ENCODE measurements at regions not wholly inside any gene's neighbourhood (a gene's known extent, or its start where the extent isn't known, plus 50 kb on each side); places are given as distances from the start of the nearest gene placed in this dataset.

DNA sequence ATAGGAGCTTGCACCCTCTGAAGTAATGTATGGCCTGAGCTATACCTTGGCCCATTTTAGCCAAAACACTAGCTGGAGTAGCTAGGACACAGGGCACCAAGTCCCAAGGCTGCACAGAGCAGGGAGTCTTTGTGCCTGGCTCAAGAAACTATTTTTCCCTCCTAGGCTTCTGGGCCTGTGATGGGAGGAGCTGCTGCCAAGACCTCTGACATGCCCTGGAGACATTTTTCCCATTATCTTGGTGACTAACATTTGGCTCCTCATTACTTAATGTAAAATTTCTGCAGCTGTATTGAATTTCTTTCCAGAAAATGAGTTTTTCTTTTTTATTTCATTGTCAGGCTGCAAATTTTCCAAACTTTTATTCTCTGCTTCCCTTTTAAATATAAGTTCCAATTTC lies 1099.2 kb downstream of the CDH18 start:
- no peak overlapping the region for H3K27ac ChIP-seq (ENCODE audit: low read length)
- no peak overlapping the region for H3K4me3 Mint-ChIP-seq
- H3K27me3 Mint-ChIP-seq, result no peaks in the 10 kb centered on the region
- peaks cover 10 to 23% (median 13%) of the 10 kb centered on the region in 3 donors for H3K9me3 Mint-ChIP-seq
- ChIA-PET POLR2A (no interaction called here), CTCF (no interaction called here)
- no peak for ATAC-seq (replicated peaks in 1 of 4)
- no peak overlapping the region for H3K27ac Mint-ChIP-seq
- no peaks in the 10 kb centered on the region for H3K27me3 ChIP-seq (replicated peaks in 1 of 2; ENCODE audit: control insufficient read depth in 2 of 2, extremely low read depth in 1 of 2, insufficient read depth in 2 of 2, low read length in 1 of 2)
- H3K4me1 Mint-ChIP-seq, result no peaks in the 10 kb centered on the region
- H3K36me3 ChIP-seq (ENCODE audit: control insufficient read depth in 2 of 2, extremely low read depth in 1 of 2, insufficient read depth in 1 of 2, low read length in 1 of 2), result no peaks in the 10 kb centered on the region
- no peak overlapping the region for H3K4me3 ChIP-seq (ENCODE audit: control insufficient read depth in 1 of 2, extremely low read depth in 1 of 2, low read length in 1 of 2)
- H3K9me3 ChIP-seq, result peaks cover 2% of the 10 kb centered on the region
- H3K36me3 Mint-ChIP-seq, result no peaks in the 10 kb centered on the region
- DNase-seq, result no peak
- no peaks in the 10 kb centered on the region for H3K4me1 ChIP-seq (ENCODE audit: control insufficient read depth in 1 of 2, extremely low read depth in 1 of 2, insufficient read depth in 2 of 2, low read length in 2 of 2)

DNA sequence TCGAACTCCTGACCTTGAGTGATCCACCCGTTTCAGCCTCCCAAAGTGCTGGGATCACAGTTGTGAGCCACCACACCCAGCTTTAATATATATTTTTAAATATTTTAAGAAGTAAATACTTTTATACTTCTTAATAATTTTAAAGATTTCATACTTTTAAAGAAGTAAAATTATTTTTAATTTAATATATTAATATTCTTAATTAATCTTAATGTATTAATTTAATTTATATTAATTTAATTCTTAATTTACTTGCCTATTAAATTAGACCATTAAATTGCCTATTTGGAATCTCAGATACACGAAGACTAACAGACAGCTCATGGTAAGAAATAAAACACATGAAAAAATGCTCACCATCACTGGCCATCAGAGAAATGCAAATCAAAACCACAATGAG lies 1087.4 kb downstream of the CDH18 start:
- Mint-ChIP-seq H3K9me3 (peaks cover 2 to 11% (median 5%) of the 10 kb centered on the region in 3 donors), H3K27ac (no peak overlapping the region), H3K27me3 (no peaks in the 10 kb centered on the region), H3K4me3 (no peak overlapping the region), H3K4me1 (no peaks in the 10 kb centered on the region), H3K36me3 (no peaks in the 10 kb centered on the region)
- DNase-seq, result no peak
- no peak overlapping the region for H3K4me3 ChIP-seq (ENCODE audit: control insufficient read depth in 1 of 2, extremely low read depth in 1 of 2, low read length in 1 of 2)
- ChIA-PET POLR2A (no interaction called here), CTCF (no interaction called here)
- no peaks in the 10 kb centered on the region for H3K4me1 ChIP-seq (ENCODE audit: control insufficient read depth in 1 of 2, extremely low read depth in 1 of 2, insufficient read depth in 2 of 2, low read length in 2 of 2)
- no CpG with 5 or more reads among the region's 3 CpGs for WGBS (ENCODE audit: insufficient coverage)
- no peak overlapping the region for H3K27ac ChIP-seq (ENCODE audit: low read length)
- H3K9me3 ChIP-seq, result peaks cover 3% of the 10 kb centered on the region
- no peaks in the 10 kb centered on the region for H3K27me3 ChIP-seq (replicated peaks in 1 of 2; ENCODE audit: control insufficient read depth in 2 of 2, extremely low read depth in 1 of 2, insufficient read depth in 2 of 2, low read length in 1 of 2)
- no peaks in the 10 kb centered on the region for H3K36me3 ChIP-seq (ENCODE audit: control insufficient read depth in 2 of 2, extremely low read depth in 1 of 2, insufficient read depth in 1 of 2, low read length in 1 of 2)
- ATAC-seq (replicated peaks in 1 of 4), result no peak

- H3K27me3 ChIP-seq (replicated peaks in 1 of 2; ENCODE audit: control insufficient read depth in 2 of 2, extremely low read depth in 1 of 2, insufficient read depth in 2 of 2, low read length in 1 of 2), result no peaks in the 10 kb centered on the region
- no peak overlapping the region for H3K27ac ChIP-seq (ENCODE audit: low read length)
- CTCF ChIA-PET, result no interaction called here
- Mint-ChIP-seq H3K27ac (no peak overlapping the region), H3K4me3 (no peak overlapping the region), H3K36me3 (no peaks in the 10 kb centered on the region), H3K9me3 (peaks cover 0 to 4% (median 2%) of the 10 kb centered on the region in 3 donors), H3K4me1 (no peaks in the 10 kb centered on the region), H3K27me3 (no peaks in the 10 kb centered on the region)
- POLR2A ChIA-PET, result no interaction called here
- no peak overlapping the region for H3K4me3 ChIP-seq (ENCODE audit: control insufficient read depth in 1 of 2, extremely low read depth in 1 of 2, low read length in 1 of 2)
- ATAC-seq (replicated peaks in 1 of 4) (no peak), DNase-seq (no peak)
- 100% methylated on average over 3 of the region's 5 CpGs for WGBS (ENCODE audit: insufficient coverage)
- H3K36me3 ChIP-seq (ENCODE audit: control insufficient read depth in 2 of 2, extremely low read depth in 1 of 2, insufficient read depth in 1 of 2, low read length in 1 of 2), result no peaks in the 10 kb centered on the region
- no peaks in the 10 kb centered on the region for H3K4me1 ChIP-seq (ENCODE audit: control insufficient read depth in 1 of 2, extremely low read depth in 1 of 2, insufficient read depth in 2 of 2, low read length in 2 of 2)
- no peaks in the 10 kb centered on the region for H3K9me3 ChIP-seq
Observed at GRCh38 chr5:18920966-18921365, 1067.0 kb downstream of the CDH18 start.

- POLR2A ChIA-PET, result no interaction called here
- H3K27me3 Mint-ChIP-seq, result no peaks in the 10 kb centered on the region
Observed at GRCh38 chr5:18932081-18932480, 1055.9 kb downstream of the CDH18 start.

DNA sequence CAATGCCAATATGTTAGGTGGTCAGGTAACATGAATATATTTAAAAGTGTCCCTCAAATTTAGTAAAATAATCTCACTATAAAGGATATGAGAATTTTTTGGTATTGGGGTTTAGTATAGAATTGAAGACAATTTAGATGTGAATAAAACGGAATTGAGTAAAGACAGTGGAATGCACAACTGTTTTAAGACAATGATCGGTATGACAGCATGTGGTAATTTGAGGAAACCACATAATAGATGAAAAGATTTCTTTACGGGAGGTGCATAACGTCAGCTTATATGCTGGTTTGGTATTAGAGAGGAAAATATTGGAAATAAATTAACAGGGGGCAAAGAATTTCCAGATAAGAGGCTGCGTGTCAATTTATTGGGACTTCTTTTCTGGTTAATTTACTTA lies 1043.2 kb downstream of the CDH18 start:
- Mint-ChIP-seq H3K9me3 (peaks cover 0 to 18% (median 10%) of the 10 kb centered on the region in 3 donors), H3K36me3 (no peaks in the 10 kb centered on the region), H3K27ac (no peak overlapping the region), H3K4me3 (no peak overlapping the region), H3K27me3 (no peaks in the 10 kb centered on the region), H3K4me1 (no peaks in the 10 kb centered on the region)
- no peak overlapping the region for H3K27ac ChIP-seq (ENCODE audit: low read length)
- ATAC-seq (replicated peaks in 1 of 4) (no peak), DNase-seq (no peak)
- no peaks in the 10 kb centered on the region for H3K36me3 ChIP-seq (ENCODE audit: control insufficient read depth in 2 of 2, extremely low read depth in 1 of 2, insufficient read depth in 1 of 2, low read length in 1 of 2)
- ChIA-PET POLR2A (no interaction called here), CTCF (no interaction called here)
- H3K4me3 ChIP-seq (ENCODE audit: control insufficient read depth in 1 of 2, extremely low read depth in 1 of 2, low read length in 1 of 2), result no peak overlapping the region
- peaks cover 3% of the 10 kb centered on the region for H3K9me3 ChIP-seq
- H3K27me3 ChIP-seq (replicated peaks in 1 of 2; ENCODE audit: control insufficient read depth in 2 of 2, extremely low read depth in 1 of 2, insufficient read depth in 2 of 2, low read length in 1 of 2), result no peaks in the 10 kb centered on the region
- 36% methylated on average over 3 of the region's 5 CpGs for WGBS (ENCODE audit: insufficient coverage)
- H3K4me1 ChIP-seq (ENCODE audit: control insufficient read depth in 1 of 2, extremely low read depth in 1 of 2, insufficient read depth in 2 of 2, low read length in 2 of 2), result no peaks in the 10 kb centered on the region

More at GRCh38 chr5:18932081-18932480, 1055.9 kb downstream of the CDH18 start:
- Histone ChIP-seq H3K9me3 (no peaks in the 10 kb centered on the region), H3K36me3 (ENCODE audit: control insufficient read depth in 2 of 2, extremely low read depth in 1 of 2, insufficient read depth in 1 of 2, low read length in 1 of 2) (no peaks in the 10 kb centered on the region), H3K4me1 (ENCODE audit: control insufficient read depth in 1 of 2, extremely low read depth in 1 of 2, insufficient read depth in 2 of 2, low read length in 2 of 2) (no peaks in the 10 kb centered on the region), H3K27ac (ENCODE audit: low read length) (no peak overlapping the region), H3K27me3 (replicated peaks in 1 of 2; ENCODE audit: control insufficient read depth in 2 of 2, extremely low read depth in 1 of 2, insufficient read depth in 2 of 2, low read length in 1 of 2) (no peaks in the 10 kb centered on the region), H3K4me3 (ENCODE audit: control insufficient read depth in 1 of 2, extremely low read depth in 1 of 2, low read length in 1 of 2) (no peak overlapping the region)
- DNase-seq (no peak), ATAC-seq (replicated peaks in 1 of 4) (no peak)
- Mint-ChIP-seq H3K4me1 (no peaks in the 10 kb centered on the region), H3K36me3 (no peaks in the 10 kb centered on the region), H3K9me3 (peaks cover 0 to 7% (median 2%) of the 10 kb centered on the region in 3 donors), H3K27ac (no peak overlapping the region), H3K4me3 (no peak overlapping the region)
- CTCF ChIA-PET, result no interaction called here
- 83% methylated on average over 1 of the region's 2 CpGs for WGBS (ENCODE audit: insufficient coverage)

GRCh38 chr5:18954239-18954638 lies 1033.8 kb downstream of the CDH18 start:
- no CpG with 5 or more reads among the region's 2 CpGs for WGBS (ENCODE audit: insufficient coverage)
- DNase-seq, result no peak

DNA sequence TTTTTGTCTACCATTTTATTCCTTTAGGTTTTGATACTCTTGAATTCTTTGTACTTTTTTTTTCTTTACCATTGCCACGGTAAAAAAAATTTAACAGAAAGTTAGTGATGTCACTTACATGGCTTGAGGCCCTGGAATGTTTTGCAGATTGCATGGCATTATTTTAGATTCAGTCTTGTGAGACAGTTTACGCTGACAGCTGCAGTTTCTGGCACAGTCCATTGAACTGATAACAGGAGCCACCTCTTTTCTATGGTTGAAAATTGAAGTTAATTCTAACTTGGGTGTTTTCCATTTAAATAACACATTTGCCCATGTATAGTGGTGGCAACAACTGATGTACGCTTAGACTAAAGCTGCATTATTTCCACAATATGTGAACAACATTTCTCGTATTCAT lies 1028.5 kb downstream of the CDH18 start:
- ChIA-PET POLR2A (no interaction called here), CTCF (no interaction called here)
- no peaks in the 10 kb centered on the region for H3K27me3 Mint-ChIP-seq
- no peaks in the 10 kb centered on the region for H3K27me3 ChIP-seq (replicated peaks in 1 of 2; ENCODE audit: control insufficient read depth in 2 of 2, extremely low read depth in 1 of 2, insufficient read depth in 2 of 2, low read length in 1 of 2)
- DNase-seq (no peak), ATAC-seq (replicated peaks in 1 of 4) (no peak)
- WGBS (ENCODE audit: insufficient coverage), result 82% methylated on average over 2 of the region's 4 CpGs
- no peak overlapping the region for H3K4me3 ChIP-seq (ENCODE audit: control insufficient read depth in 1 of 2, extremely low read depth in 1 of 2, low read length in 1 of 2)
- H3K9me3 ChIP-seq, result no peaks in the 10 kb centered on the region
- no peaks in the 10 kb centered on the region for H3K36me3 Mint-ChIP-seq
- no peak overlapping the region for H3K27ac ChIP-seq (ENCODE audit: low read length)
- no peaks in the 10 kb centered on the region for H3K4me1 ChIP-seq (ENCODE audit: control insufficient read depth in 1 of 2, extremely low read depth in 1 of 2, insufficient read depth in 2 of 2, low read length in 2 of 2)
- H3K4me1 Mint-ChIP-seq, result no peaks in the 10 kb centered on the region
- no peak overlapping the region for H3K27ac Mint-ChIP-seq
- H3K36me3 ChIP-seq (ENCODE audit: control insufficient read depth in 2 of 2, extremely low read depth in 1 of 2, insufficient read depth in 1 of 2, low read length in 1 of 2), result no peaks in the 10 kb centered on the region
- H3K9me3 Mint-ChIP-seq, result peaks cover 2 to 3% (median 2%) of the 10 kb centered on the region in 3 donors
- H3K4me3 Mint-ChIP-seq, result no peak overlapping the region

More at GRCh38 chr5:18954239-18954638, 1033.8 kb downstream of the CDH18 start:
- no peak overlapping the region for H3K27ac Mint-ChIP-seq
- H3K27me3 Mint-ChIP-seq, result no peaks in the 10 kb centered on the region
- Histone ChIP-seq H3K27ac (ENCODE audit: low read length) (no peak overlapping the region), H3K4me3 (ENCODE audit: control insufficient read depth in 1 of 2, extremely low read depth in 1 of 2, low read length in 1 of 2) (no peak overlapping the region), H3K4me1 (ENCODE audit: control insufficient read depth in 1 of 2, extremely low read depth in 1 of 2, insufficient read depth in 2 of 2, low read length in 2 of 2) (no peaks in the 10 kb centered on the region), H3K9me3 (no peaks in the 10 kb centered on the region), H3K36me3 (ENCODE audit: control insufficient read depth in 2 of 2, extremely low read depth in 1 of 2, insufficient read depth in 1 of 2, low read length in 1 of 2) (no peaks in the 10 kb centered on the region), H3K27me3 (replicated peaks in 1 of 2; ENCODE audit: control insufficient read depth in 2 of 2, extremely low read depth in 1 of 2, insufficient read depth in 2 of 2, low read length in 1 of 2) (no peaks in the 10 kb centered on the region)
- H3K36me3 Mint-ChIP-seq, result no peaks in the 10 kb centered on the region
- no peak for ATAC-seq (replicated peaks in 1 of 4)
- CTCF ChIA-PET, result no interaction called here
- peaks cover 4 to 6% (median 4%) of the 10 kb centered on the region in 3 donors for H3K9me3 Mint-ChIP-seq
- no peaks in the 10 kb centered on the region for H3K4me1 Mint-ChIP-seq
- no peak overlapping the region for H3K4me3 Mint-ChIP-seq
- POLR2A ChIA-PET, result interaction anchor here in 1 of 2 donors (0.6 kb wide), 1 partner anchor 553 kb away, joined by 3 read pairs; no protein-coding TSS in a partner anchor

Measured in T-cell (primary cell).